Tongue (tissue), 2 donors: ENCODE measurements at regions not wholly inside any gene's neighbourhood (a gene's known extent, or its start where the extent isn't known, plus 50 kb on each side); places are given as distances from the start of the nearest gene placed in this dataset. TPM values are rescaled to one million over a fixed set of nuclear protein-coding genes. Genes with fewer than 3 reads are reported as not detected.

ENCODE experiments used
- DNase-seq: peaks from one replicate; pipeline ENCODE4 v3.0.0-alpha.2; 2015
- small RNA-seq: library from RNA; depleted of rRNA; stranded (forward); fragments of <200 nt; gene quantifications from one replicate; pipeline ENCODE3, GENCODE V24; 2014; ENCODE audit warnings: low replicate concordance

DNA sequence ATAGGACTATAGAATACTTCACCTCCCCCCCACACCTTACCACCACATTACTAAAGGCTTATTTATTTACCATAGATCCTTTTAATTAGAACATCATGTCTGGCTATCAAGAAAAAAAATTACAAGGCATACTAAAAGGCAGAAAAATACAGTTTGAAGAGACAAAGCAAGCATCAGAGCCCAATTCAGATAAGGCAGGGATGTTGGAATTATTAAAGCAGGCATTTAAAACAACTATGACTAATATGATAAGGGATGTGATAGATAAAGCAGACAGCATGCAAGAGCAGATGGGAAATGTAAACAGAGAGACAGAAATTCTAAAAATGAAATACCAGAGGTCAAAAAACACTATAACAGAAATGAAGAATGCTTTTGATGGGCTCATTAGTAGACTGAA, 55.4 kb upstream of the SMIM21 start:
- DNase-seq: no peak

DNA sequence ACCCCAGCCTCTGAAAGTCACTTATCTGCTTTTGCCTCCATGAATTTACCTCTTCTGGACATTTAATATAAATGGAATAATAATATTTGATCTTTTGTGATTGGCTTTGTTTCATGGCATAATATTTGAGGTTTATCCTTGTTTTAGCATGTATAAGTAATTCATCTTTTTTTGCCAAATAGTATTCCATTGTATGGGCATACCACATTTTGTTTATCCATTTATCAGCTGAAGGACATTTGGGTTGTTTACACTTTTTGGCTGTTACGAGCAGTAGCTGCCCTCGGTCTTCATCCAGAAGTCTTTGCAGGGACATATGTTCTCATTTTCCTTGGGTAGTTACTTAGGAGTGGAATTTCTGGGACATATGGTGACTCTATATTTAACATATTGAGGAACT, 53.0 kb upstream of the SMIM21 start:
- no peak for DNase-seq

DNA sequence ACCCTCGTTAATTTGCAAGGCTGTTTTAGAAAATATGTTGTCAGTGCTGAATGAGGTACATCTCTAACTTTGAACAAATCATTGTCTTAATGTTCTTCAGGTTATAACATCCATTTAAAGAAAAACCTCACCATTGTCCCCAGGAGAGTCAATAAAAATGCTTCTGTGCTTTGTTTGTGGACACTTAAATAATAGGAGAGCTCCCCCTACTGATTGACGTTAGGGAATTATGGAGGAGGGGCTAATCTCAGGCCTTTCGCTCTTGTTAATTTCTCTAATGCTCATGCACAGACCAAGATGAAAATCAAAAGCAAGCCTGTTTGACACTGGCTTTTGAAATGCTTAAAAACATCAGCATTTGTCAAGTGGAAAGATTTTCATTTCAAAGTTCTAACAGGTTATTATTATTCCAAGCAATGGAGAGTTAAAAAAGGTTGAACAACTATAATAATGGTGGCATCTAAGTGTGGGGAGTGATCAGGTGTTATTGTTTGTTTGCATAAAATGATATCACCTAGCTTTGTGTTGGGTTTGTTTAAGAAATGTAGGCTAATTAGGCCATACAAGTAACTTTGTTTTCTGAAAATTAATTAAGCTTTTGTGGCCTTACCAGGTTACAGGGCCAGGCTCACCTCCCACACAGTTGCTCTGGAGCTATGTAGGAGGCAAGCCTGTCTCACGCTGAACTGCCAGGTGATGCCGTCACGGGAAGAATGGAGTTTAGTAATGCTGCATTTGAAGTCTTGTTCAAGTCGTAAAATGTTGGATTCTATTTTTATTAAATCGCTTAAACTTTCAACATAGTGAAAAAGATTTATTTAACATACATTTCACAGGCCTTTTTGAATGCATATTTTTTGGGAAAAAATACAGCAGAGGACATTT, 51.7 kb upstream of the SMIM21 start:
- DNase-seq: peak; percentile 74

DNA sequence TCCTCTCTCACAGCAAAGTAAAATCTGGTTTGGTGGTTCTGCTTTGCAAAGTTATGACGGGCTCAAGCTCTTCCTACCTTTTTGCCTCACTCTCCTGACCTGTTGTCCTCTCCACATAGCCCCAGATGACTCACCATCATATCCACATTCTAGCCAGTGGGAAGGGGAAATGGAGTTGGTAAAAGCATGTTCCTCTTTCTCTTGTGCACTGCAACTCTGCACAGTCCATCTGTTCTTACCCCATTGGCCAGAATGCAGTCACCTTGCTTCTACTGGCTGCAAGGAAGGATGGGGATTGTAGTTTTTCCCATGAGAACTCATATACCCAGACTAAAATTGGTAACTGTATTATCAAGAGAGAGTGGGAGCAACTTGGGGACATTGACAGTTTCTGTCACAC, 50.4 kb upstream of the SMIM21 start:
- no peak for DNase-seq

Small RNA genes in the stretch of these regions (small RNA-seq; reads per million reads assigned to genes)
- gene AC021506.2: not detected
